ENCODE measurements at regions not wholly inside any gene's neighbourhood (a gene's known extent, or its start where the extent isn't known, plus 50 kb on each side); places are given as distances from the start of the nearest gene placed in this dataset.

DNA sequence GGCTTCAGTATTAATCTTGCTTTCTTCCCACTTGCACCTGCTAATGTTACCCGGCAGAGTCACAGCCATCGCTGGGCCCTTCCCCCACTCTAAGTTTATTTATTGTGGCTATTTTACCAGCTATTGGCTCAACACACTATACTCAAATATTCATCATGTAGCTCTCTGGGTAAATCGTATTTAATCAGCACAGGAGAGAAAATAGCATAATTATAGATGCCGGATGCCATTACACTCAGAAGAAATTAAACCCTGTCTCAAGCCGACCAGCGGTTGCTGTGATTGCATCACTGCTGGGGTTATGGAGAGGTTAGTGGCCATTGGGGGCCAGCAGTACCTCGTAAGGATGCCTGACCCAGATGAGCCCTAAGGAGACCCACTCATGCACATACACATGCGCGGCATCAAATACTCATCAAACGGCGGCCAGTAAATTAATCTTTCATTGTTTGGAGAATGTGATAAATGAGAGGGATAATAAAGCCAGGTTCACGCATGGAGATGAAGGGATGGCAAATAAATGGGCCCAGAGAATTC lies 269.5 kb upstream of the ZFHX3 start:
- TF ChIP-seq, protein P1, sequence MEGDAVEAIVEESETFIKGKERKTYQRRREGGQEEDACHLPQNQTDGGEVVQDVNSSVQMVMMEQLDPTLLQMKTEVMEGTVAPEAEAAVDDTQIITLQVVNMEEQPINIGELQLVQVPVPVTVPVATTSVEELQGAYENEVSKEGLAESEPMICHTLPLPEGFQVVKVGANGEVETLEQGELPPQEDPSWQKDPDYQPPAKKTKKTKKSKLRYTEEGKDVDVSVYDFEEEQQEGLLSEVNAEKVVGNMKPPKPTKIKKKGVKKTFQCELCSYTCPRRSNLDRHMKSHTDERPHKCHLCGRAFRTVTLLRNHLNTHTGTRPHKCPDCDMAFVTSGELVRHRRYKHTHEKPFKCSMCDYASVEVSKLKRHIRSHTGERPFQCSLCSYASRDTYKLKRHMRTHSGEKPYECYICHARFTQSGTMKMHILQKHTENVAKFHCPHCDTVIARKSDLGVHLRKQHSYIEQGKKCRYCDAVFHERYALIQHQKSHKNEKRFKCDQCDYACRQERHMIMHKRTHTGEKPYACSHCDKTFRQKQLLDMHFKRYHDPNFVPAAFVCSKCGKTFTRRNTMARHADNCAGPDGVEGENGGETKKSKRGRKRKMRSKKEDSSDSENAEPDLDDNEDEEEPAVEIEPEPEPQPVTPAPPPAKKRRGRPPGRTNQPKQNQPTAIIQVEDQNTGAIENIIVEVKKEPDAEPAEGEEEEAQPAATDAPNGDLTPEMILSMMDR (IDR thresholded peaks at IDR 0.05) = no peak
- TF ChIP-seq POLR2A (IDR thresholded peaks at IDR 0.05) = no peak
- no peak for TF ChIP-seq POLR2AphosphoS5 (IDR thresholded peaks at IDR 0.05; ENCODE audit: insufficient read depth in 1 of 2, low read depth in 1 of 2)
- Histone ChIP-seq H3K4me1 (no peaks in the 10 kb centered on the region), H3K27me3 (no peaks in the 10 kb centered on the region), H3K4me3 (no peak overlapping the region), H3K36me3 (no peaks in the 10 kb centered on the region), H3K9me3 (no peaks in the 10 kb centered on the region), H3K27ac (no peak overlapping the region)
- no peak for DNase-seq (ENCODE audit: extremely low spot score in 2 of 2)
- intact Hi-C loops (cut with DNase I) = no loop called here

DNA sequence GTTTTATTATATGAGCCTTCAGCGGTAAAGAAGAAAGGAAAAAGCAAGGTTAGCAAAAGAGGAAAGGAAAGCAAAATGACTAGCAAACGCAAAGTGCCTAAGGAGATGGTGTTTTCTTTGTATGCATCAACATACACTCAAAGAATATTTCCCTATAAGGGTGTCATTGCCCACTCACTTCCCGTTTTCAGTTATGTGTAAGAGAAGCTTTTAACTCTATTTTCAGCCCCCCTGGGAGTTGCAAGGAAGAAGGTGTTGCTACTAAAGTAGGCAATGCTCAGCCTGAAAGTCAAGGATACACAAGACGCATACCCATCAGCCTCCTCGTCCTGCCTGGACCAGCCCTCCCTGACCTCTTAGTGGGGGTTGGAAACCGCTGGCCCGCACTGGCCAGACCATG lies 267.7 kb upstream of the ZFHX3 start:
- no peak for DNase-seq (ENCODE audit: extremely low spot score in 2 of 2)

DNA sequence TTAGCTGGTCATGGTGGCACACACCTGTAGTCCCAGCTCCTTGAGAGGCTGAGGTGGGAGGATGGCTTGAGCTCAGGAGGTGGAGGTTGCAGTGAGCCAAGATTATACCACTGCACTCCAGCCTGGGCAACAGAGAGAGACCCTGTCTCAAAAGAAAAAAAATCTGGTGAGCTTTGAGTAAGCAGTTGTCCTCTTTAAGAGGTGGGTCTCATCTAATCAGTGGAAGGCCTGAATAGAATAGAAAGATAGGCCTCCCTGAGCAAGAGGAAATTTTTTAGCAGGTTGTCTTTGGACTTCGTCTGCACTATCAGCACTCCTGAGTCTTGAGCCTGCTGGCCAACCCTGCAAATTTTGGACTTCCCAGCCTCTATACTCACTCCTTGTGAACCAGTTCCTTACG lies 266.0 kb upstream of the ZFHX3 start:
- DNase-seq (ENCODE audit: extremely low spot score in 2 of 2) = no peak
- Histone ChIP-seq H3K4me1 (no peaks in the 10 kb centered on the region), H3K27me3 (no peaks in the 10 kb centered on the region), H3K27ac (no peak overlapping the region), H3K4me3 (no peak overlapping the region), H3K36me3 (no peaks in the 10 kb centered on the region), H3K9me3 (no peaks in the 10 kb centered on the region)
- intact Hi-C loops (cut with DNase I) = no loop called here
- TF ChIP-seq POLR2AphosphoS5 (IDR thresholded peaks at IDR 0.05; ENCODE audit: insufficient read depth in 1 of 2, low read depth in 1 of 2) (no peak), POLR2A (IDR thresholded peaks at IDR 0.05) (no peak)
- TF ChIP-seq, protein P1 (IDR thresholded peaks at IDR 0.05) = no peak

More for the DNA sequence above, 267.7 kb upstream of the ZFHX3 start:
- no peaks in the 10 kb centered on the region for H3K36me3 ChIP-seq
- TF ChIP-seq POLR2AphosphoS5 (IDR thresholded peaks at IDR 0.05; ENCODE audit: insufficient read depth in 1 of 2, low read depth in 1 of 2) (no peak), POLR2A (IDR thresholded peaks at IDR 0.05) (no peak)
- intact Hi-C loops (cut with DNase I) = no loop called here
- no peaks in the 10 kb centered on the region for H3K27me3 ChIP-seq
- no peaks in the 10 kb centered on the region for H3K4me1 ChIP-seq
- no peak overlapping the region for H3K4me3 ChIP-seq
- H3K9me3 ChIP-seq = no peaks in the 10 kb centered on the region
- H3K27ac ChIP-seq = no peak overlapping the region

DNA sequence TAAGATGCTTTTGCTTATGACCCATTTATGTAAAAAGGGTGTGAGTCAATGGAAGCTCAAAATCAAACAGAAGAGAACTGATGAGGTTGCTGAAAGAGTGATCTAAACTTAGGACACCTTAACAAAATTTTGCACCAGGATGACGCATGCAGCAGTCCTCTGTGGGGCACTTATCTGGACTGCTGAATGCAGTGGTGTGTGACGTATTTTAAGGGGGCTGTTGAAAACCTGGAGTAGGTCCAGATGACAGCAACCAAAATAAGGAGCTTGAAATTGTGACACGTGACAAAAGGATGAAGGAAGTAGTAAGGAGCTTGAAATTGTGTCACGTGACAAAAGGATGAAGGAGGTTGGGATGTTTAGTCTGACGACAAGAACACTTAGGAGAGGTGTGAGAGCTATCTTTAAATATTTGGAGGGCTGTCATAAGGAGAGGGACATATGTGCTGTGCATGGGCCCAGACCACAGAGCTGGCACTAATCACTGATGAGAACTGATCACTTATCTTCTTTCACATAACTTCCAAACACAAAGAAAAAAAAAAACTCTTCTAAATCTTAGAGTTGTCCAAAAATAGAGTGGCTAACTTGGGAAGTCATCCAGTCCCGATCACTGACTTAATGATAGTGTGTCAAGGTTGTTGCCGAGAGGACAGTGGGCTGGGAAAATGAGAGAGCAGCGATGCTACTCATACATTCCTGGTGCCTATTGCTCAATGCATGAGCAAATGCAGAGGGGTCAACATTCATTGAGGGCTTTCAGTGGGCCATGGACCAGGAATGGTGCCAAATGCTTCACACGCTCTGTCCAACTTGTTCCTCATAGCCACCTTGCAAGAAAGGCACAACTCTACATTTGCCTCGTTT lies 264.2 kb upstream of the ZFHX3 start:
- no peaks in the 10 kb centered on the region for H3K36me3 ChIP-seq
- intact Hi-C loops (cut with DNase I) = no loop called here
- H3K4me1 ChIP-seq = no peaks in the 10 kb centered on the region
- no peak overlapping the region for H3K4me3 ChIP-seq
- DNase-seq (ENCODE audit: extremely low spot score in 2 of 2) = no peak
- no peaks in the 10 kb centered on the region for H3K9me3 ChIP-seq
- TF ChIP-seq POLR2A (IDR thresholded peaks at IDR 0.05) (no peak), POLR2AphosphoS5 (IDR thresholded peaks at IDR 0.05; ENCODE audit: insufficient read depth in 1 of 2, low read depth in 1 of 2) (no peak)
- TF ChIP-seq, protein P1 (IDR thresholded peaks at IDR 0.05) = no peak
- H3K27ac ChIP-seq = no peak overlapping the region
- no peaks in the 10 kb centered on the region for H3K27me3 ChIP-seq

DNA sequence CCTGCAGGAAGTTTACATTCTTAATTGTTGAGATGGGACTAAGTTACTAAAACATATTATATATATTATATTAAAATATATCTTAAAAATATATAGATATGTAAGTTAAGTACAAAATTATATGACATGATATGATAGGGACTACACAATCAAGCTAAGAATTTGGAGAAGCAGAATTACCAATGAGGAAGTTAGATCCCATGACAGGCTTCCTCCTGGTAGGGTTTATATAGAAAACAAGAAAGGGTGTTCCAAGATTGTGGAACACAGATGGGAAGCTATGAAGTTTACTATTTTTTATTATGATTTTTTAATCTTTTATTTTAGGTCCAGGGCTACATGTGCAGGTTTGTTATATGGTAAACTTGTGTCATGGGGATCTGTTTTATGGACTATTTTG lies 260.8 kb upstream of the ZFHX3 start:
- DNase-seq (ENCODE audit: extremely low spot score in 2 of 2) = no peak
- Histone ChIP-seq H3K4me1 (no peaks in the 10 kb centered on the region), H3K9me3 (no peaks in the 10 kb centered on the region), H3K27ac (no peak overlapping the region), H3K27me3 (no peaks in the 10 kb centered on the region), H3K4me3 (no peak overlapping the region), H3K36me3 (no peaks in the 10 kb centered on the region)
- TF ChIP-seq POLR2AphosphoS5 (IDR thresholded peaks at IDR 0.05; ENCODE audit: insufficient read depth in 1 of 2, low read depth in 1 of 2) = no peak
- no peak for TF ChIP-seq POLR2A (IDR thresholded peaks at IDR 0.05)
- TF ChIP-seq, protein P1 (IDR thresholded peaks at IDR 0.05) = no peak
- intact Hi-C loops (cut with DNase I) = no loop called here

Data from vagina (tissue), 2 donors.